ENCODE measurements at regions not wholly inside any gene's neighbourhood (a gene's known extent, or its start where the extent isn't known, plus 50 kb on each side); places are given as distances from the start of the nearest gene placed in this dataset.

DNA sequence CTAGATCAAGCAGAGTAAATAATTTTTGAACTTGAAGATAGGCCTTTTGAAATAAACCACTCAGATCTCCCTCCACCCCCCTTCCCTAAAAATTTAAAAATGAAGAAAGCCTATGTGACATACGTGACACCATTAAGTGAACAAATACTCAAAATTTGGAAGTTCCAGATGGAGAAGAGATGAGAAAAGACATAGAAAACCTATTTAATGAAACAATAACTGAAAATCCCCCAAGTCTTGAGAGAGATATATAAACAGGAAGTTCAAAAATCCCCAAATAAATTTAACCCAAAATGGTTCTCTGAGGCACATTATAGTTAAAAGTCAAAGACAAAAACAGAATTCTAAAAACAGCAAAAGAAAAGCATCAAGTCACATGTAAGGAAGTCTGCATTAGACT lies 428.6 kb downstream of the PSAT1 start:
- H4K20me1 ChIP-seq (ENCODE audit: insufficient read depth, low read length), result no peaks in the 10 kb centered on the region
- no peak overlapping the region for H3K4me3 ChIP-seq (ENCODE audit: low read length)
- no peaks in the 10 kb centered on the region; the same call in 1 of the 2 replicates for H3K9me2 ChIP-seq (replicated peaks; ENCODE audit: insufficient read depth, low read length)
- TF ChIP-seq, protein P1, sequence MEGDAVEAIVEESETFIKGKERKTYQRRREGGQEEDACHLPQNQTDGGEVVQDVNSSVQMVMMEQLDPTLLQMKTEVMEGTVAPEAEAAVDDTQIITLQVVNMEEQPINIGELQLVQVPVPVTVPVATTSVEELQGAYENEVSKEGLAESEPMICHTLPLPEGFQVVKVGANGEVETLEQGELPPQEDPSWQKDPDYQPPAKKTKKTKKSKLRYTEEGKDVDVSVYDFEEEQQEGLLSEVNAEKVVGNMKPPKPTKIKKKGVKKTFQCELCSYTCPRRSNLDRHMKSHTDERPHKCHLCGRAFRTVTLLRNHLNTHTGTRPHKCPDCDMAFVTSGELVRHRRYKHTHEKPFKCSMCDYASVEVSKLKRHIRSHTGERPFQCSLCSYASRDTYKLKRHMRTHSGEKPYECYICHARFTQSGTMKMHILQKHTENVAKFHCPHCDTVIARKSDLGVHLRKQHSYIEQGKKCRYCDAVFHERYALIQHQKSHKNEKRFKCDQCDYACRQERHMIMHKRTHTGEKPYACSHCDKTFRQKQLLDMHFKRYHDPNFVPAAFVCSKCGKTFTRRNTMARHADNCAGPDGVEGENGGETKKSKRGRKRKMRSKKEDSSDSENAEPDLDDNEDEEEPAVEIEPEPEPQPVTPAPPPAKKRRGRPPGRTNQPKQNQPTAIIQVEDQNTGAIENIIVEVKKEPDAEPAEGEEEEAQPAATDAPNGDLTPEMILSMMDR (IDR thresholded peaks at IDR 0.05; ENCODE audit: low read length), result no peak
- no peak for TF ChIP-seq EZH2phosphoT487 (IDR thresholded peaks at IDR 0.05; ENCODE audit: low read length)
- TF ChIP-seq EZH2 (optimal IDR thresholded peaks at IDR 0.05; ENCODE audit: low read depth, low read length), result no peak
- no peaks in the 10 kb centered on the region for H3K36me3 ChIP-seq (replicated peaks; ENCODE audit: insufficient read depth, low read length)
- H3K27ac ChIP-seq (ENCODE audit: low read length), result no peak overlapping the region
- no peaks in the 10 kb centered on the region for H3K27me3 ChIP-seq (replicated peaks; ENCODE audit: insufficient read depth, low read length)
- no peaks in the 10 kb centered on the region for H3K9me3 ChIP-seq (replicated peaks; ENCODE audit: insufficient read depth, low read length)
- H3K79me2 ChIP-seq (ENCODE audit: low read length), result no peaks in the 10 kb centered on the region
- no peak overlapping the region for H2AFZ ChIP-seq (ENCODE audit: low read length)
- DNase-seq, result no peak
- no peak overlapping the region for H3K9ac ChIP-seq (ENCODE audit: low read length)
- peaks cover 19% of the 10 kb centered on the region for H3K4me1 ChIP-seq (ENCODE audit: low read length)
- H3K4me2 ChIP-seq (ENCODE audit: low read depth, low read length), result no peak overlapping the region
- no peaks in the 10 kb centered on the region for H3F3A ChIP-seq (ENCODE audit: insufficient read depth, low read length)

- H3K27ac ChIP-seq (ENCODE audit: low read length), result no peak overlapping the region
- TF ChIP-seq, protein P1 (IDR thresholded peaks at IDR 0.05; ENCODE audit: low read length), result no peak
- no peak for TF ChIP-seq EZH2phosphoT487 (IDR thresholded peaks at IDR 0.05; ENCODE audit: low read length)
- TF ChIP-seq EZH2 (optimal IDR thresholded peaks at IDR 0.05; ENCODE audit: low read depth, low read length), result no peak
- no peaks in the 10 kb centered on the region for H3K27me3 ChIP-seq (replicated peaks; ENCODE audit: insufficient read depth, low read length)
- H3F3A ChIP-seq (ENCODE audit: insufficient read depth, low read length), result no peaks in the 10 kb centered on the region
- no peak overlapping the region for H3K4me2 ChIP-seq (ENCODE audit: low read depth, low read length)
- H3K4me1 ChIP-seq (ENCODE audit: low read length), result no peaks in the 10 kb centered on the region
- H3K9ac ChIP-seq (ENCODE audit: low read length), result no peak overlapping the region
- no peaks in the 10 kb centered on the region for H3K9me2 ChIP-seq (replicated peaks; ENCODE audit: insufficient read depth, low read length)
- no peaks in the 10 kb centered on the region for H3K36me3 ChIP-seq (replicated peaks; ENCODE audit: insufficient read depth, low read length)
- no peak for DNase-seq
- no peak overlapping the region for H2AFZ ChIP-seq (ENCODE audit: low read length)
- no peak overlapping the region for H3K4me3 ChIP-seq (ENCODE audit: low read length)
- H3K79me2 ChIP-seq (ENCODE audit: low read length), result no peaks in the 10 kb centered on the region
- H4K20me1 ChIP-seq (ENCODE audit: insufficient read depth, low read length), result no peaks in the 10 kb centered on the region
- no peaks in the 10 kb centered on the region for H3K9me3 ChIP-seq (replicated peaks; ENCODE audit: insufficient read depth, low read length)
These were observed 448.4 kb downstream of the PSAT1 start for GRCh38 chr9:78745331-78745730.

DNA sequence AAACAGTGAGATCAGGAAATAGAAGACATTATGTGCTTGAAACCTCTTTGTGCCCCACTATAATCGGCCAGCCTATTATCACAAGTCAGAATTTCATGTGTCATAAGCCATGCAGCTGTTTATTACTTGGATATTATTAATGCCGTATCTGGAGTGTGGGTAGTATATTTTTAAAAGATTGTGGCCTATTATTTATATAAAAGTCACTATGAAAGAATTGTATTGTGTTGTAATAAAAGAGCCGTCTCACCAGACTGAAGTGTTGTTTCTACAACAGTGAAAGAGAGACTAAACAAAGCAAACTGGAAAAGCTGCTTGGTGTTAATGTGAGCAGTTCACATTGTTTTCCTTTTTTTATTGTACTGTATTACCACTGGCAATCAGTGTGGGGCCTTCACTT lies 449.1 kb downstream of the PSAT1 start:
- H3K9ac ChIP-seq (ENCODE audit: low read length), result no peak overlapping the region
- H3K9me2 ChIP-seq (replicated peaks; ENCODE audit: insufficient read depth, low read length), result no peaks in the 10 kb centered on the region
- H3K9me3 ChIP-seq (replicated peaks; ENCODE audit: insufficient read depth, low read length), result no peaks in the 10 kb centered on the region
- H3K4me3 ChIP-seq (ENCODE audit: low read length), result no peak overlapping the region
- no peaks in the 10 kb centered on the region for H3K4me1 ChIP-seq (ENCODE audit: low read length)
- no peak for TF ChIP-seq EZH2 (optimal IDR thresholded peaks at IDR 0.05; ENCODE audit: low read depth, low read length)
- TF ChIP-seq, protein P1 (IDR thresholded peaks at IDR 0.05; ENCODE audit: low read length), result no peak
- TF ChIP-seq EZH2phosphoT487 (IDR thresholded peaks at IDR 0.05; ENCODE audit: low read length), result no peak
- no peaks in the 10 kb centered on the region for H3K79me2 ChIP-seq (ENCODE audit: low read length)
- H4K20me1 ChIP-seq (ENCODE audit: insufficient read depth, low read length), result no peaks in the 10 kb centered on the region
- H2AFZ ChIP-seq (ENCODE audit: low read length), result no peak overlapping the region
- no peaks in the 10 kb centered on the region for H3F3A ChIP-seq (ENCODE audit: insufficient read depth, low read length)
- H3K27ac ChIP-seq (ENCODE audit: low read length), result no peak overlapping the region
- no peaks in the 10 kb centered on the region for H3K27me3 ChIP-seq (replicated peaks; ENCODE audit: insufficient read depth, low read length)
- no peaks in the 10 kb centered on the region for H3K36me3 ChIP-seq (replicated peaks; ENCODE audit: insufficient read depth, low read length)
- no peak overlapping the region for H3K4me2 ChIP-seq (ENCODE audit: low read depth, low read length)
- DNase-seq, result no peak
